ENCODE measurements at regions not wholly inside any gene's neighbourhood (a gene's known extent, or its start where the extent isn't known, plus 50 kb on each side); places are given as distances from the start of the nearest gene placed in this dataset.

DNA sequence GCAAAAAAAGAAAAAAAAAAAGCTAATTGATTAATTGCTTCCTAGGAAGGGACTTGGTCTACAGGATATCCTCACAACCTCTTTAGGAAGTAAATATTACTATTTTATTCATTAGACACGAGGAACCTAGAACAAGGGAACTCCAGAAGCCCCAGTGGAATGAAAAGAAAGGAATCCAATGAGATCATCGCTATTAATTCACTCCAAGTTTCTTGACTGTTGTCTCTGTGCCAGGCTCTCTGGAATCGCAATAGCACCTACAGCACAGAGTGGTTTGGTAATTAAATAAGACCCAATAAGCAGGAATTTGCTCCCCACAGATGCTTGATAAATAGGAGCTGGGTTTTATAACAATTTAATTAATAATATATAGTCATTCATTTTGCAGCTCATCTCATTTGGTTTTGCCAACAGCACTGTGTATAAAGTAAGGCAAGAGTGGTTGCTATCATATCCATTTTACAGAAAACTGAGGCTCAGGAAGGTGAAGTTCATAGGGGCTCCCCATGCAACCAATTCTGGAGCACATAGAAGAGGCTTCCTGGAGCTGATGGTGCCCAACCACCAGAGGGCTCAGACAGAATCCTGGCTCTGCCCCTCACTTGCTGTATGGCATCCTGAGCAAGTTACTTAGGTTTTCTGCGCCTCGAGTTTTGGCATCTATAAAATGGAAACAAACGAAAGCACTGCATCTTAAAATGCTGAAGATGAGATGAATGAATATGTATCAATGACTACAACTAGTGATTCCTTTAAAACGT lies 420.2 kb downstream of the MED13L start:
- DNase-seq = no peak

DNA sequence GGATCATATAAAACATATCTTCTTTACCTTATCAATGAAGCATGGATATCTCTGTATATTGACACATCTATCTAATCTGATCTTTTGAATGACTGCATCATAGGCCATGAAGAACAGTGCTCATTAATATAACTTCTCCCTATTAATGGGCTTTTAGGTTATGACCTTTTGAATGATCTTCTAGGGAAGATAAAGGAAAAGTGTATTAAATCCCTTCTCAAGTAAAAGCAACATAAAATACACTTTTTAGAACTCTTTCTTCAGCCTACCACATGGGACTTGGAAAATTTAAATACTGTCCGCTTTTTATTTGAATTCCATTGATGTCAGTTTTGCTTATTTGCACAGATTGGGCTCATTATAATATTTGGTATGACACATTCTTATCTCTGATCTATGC lies 425.4 kb downstream of the MED13L start:
- no peak for DNase-seq

DNA sequence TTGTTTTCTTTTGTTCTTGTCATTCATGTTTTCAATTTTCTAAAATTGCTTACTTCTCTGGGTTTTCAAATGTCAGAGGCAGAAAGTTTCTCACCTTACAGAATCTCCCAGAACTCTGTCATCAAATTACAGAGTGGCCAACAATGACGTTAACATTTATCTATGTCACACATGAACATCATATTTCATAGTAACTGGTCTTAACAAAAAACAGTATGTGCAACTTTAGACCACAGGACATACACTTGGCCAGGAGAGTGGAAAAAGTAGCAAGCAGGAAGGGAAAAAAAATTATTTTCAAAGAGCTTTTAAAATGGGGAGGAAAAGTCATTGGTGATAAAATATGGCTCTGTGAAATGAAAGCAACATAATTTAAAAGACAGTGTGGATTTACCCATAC lies 426.5 kb downstream of the MED13L start:
- no peak for DNase-seq

DNA sequence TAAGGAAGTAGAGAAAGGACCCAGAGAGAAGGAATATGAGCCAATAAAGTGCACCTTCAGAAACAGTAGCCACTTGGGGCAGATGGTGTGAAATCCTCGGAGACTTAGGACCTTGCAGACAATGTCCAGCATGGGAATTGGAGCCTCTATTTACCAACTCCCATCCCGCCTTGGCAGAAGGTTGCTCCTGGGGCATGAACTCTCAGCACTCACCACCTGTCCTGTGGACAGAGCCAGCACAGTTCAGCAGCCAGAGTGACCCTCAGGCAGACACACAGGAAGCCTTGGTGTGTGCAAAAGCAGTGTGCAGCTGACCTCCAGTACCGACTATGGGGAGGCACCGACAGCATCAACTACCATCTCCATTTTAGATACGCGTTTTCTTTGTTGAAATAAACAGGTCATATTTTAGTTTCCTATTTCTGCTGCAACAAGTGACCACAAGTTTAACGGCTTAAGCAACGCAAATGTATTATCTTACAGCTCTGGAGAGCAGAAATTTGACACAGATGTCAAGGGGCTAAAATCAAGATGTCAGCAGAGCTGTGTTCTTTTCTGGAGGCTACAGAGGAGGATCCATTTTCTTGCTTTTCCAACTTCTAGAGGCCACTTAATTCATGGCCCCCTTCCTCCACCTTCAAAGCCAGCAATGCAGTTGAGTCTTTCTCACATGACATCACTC lies 428.1 kb downstream of the MED13L start:
- DNase-seq = no peak

- DNase-seq = no peak
Observed at GRCh38 chr12:115847398-115847797, 430.1 kb downstream of the MED13L start.

DNA sequence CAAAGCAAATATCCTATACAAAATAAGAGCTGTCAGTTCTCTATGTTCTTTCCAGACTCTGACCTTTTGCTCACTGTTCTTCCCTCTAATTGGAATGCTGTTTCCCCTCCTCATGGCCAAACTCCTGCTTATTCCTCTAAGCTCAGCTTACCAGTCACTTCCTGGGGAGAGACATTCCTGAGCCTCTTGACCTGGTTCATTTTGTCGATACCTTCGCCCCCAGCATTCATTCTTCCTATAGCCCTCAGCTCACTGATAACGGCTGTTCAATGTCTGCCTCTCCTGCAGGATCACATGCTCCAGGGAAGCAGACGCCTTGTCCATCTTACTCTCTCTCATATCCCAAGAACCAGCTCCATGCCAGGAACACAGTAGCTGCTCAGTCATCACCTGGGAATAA lies 431.0 kb downstream of the MED13L start:
- DNase-seq = no peak

- no peak for DNase-seq
Observed at GRCh38 chr12:115840159-115840558, 437.3 kb downstream of the MED13L start.

GRCh38 chr12:115838952-115839351 lies 438.5 kb downstream of the MED13L start:
- DNase-seq = no peak

- DNase-seq = no peak
Observed at GRCh38 chr12:115837220-115837619, 440.3 kb downstream of the MED13L start.

GRCh38 chr12:115835445-115835844 lies 442.0 kb downstream of the MED13L start:
- no peak for DNase-seq

GRCh38 chr12:115833704-115834103 lies 443.8 kb downstream of the MED13L start:
- DNase-seq = no peak

GRCh38 chr12:115830633-115831032 lies 446.9 kb downstream of the MED13L start:
- DNase-seq = no peak

- no peak for DNase-seq
Observed at GRCh38 chr12:115830070-115830469, 447.4 kb downstream of the MED13L start.

GRCh38 chr12:115828168-115828567 lies 449.3 kb downstream of the MED13L start:
- no peak for DNase-seq

DNA sequence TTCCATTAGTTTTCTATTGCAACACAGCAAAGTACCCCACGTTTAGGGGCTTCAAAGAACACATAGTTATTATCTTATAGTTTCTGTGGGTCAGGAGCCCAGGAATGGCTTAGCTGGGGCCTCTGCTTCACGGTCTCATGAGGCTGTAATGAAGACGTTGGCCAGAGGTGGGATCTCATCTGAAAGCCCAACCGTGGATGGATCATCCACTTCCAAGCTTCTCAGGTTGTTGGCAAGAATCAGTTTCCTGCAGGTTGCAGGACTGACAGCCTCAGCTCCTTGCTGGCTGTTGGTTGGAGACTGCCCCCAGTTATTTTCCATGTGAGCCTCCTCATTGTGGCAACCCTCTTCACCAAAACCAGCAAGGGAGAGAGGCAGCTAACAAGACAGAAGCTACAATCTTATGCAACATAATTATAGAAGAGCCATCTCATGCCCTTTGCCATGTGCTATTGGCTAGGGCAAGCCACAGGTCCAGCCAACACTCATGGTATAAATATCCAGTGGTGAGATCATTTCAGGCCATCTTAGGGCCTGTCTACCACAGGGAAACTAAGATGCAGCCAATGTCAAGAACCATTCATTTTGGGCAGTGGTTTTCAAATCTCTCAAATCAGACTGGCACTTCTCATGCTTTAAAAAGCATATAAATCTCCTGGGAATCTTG lies 452.4 kb downstream of the MED13L start:
- no peak for DNase-seq

- no peak for DNase-seq
Observed at GRCh38 chr12:115823635-115824034, 453.9 kb downstream of the MED13L start.

DNA sequence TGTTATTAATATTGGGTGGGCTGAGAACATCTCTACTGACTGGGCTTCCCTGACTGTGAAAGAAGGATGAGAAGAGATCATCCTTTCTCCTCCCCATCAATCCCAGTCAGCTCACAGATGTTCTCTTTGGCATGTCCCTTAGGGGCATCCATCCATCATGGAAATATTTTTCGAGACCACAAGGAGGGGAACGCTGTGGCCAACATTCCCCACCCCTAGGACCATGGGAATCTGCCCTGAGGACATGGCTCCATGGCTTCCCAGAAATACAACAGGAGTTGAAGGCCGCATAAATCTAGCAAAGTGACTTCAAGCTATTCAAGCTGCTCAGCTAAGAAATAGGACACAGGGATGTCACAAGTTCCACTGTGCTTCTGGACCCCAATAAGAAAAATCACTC lies 456.8 kb downstream of the MED13L start:
- DNase-seq = no peak

DNA sequence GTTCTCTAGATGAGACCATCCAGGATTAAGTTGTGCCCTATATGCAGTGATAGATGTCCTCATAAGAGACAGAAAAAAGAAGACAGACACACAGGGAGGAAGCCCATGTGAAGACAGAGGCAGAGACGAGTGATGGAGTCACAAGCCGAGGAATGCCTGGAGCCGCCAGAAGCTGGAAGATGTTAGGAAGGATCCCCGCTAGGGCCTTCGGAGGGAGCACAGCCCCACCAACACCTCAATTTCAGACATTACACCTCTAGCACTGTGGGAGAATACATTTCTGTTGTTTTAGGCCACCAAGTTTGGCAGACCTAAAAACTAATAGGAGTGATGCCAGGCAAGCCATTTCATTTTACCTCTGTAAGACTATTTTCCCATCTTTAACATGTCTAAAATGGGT lies 458.5 kb downstream of the MED13L start:
- DNase-seq = no peak

GRCh38 chr12:115817389-115817788 lies 460.1 kb downstream of the MED13L start:
- DNase-seq = no peak

DNA sequence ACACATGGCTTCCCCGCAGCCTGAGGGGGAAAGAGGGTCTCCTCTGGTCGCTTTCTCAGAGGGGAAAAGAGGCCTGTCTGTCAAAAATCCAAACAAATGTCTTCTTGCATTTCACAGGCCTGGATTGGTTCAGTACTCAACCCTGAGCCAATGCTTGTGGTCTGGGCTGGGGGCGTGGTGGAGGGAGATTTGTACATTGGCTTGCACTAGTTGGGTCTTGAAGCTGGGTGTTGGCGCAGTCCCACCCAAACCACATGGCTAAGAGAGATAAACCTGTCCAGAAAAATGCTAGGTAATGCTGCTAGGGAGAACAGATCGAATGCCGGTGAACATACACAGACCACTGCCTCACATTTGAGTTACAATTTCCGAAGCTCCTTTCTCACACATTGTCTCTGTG lies 461.6 kb downstream of the MED13L start:
- DNase-seq = no peak

- no peak for DNase-seq
Observed at GRCh38 chr12:115813256-115813655, 464.2 kb downstream of the MED13L start.

- no peak for DNase-seq
Observed at GRCh38 chr12:115811929-115812328, 465.6 kb downstream of the MED13L start.

GRCh38 chr12:115811045-115811444 lies 466.4 kb downstream of the MED13L start:
- no peak for DNase-seq

All from kidney glomerular epithelial cell (primary cell).